ENCODE measurements at regions not wholly inside any gene's neighbourhood (a gene's known extent, or its start where the extent isn't known, plus 50 kb on each side); places are given as distances from the start of the nearest gene placed in this dataset.

GRCh38 chr5:103428411-103428871 is 134.1 kb downstream of the NUDT12 start:
- TF ChIP-seq SP1 (IDR thresholded peaks at IDR 0.05) (no peak), L3MBTL2 (conservative IDR thresholded peaks at IDR 0.05) (no peak), ELF4 (IDR thresholded peaks at IDR 0.05) (no peak), BHLHE40 (IDR thresholded peaks at IDR 0.05; ENCODE audit: borderline replicate concordance) (no peak), CTBP1 (IDR thresholded peaks at IDR 0.05; ENCODE audit: borderline replicate concordance) (no peak), NFRKB (IDR thresholded peaks at IDR 0.05) (no peak), PKNOX1 (IDR thresholded peaks at IDR 0.05) (no peak), TARDBP (IDR thresholded peaks at IDR 0.05) (no peak), FOXM1 (IDR thresholded peaks at IDR 0.05; ENCODE audit: borderline replicate concordance) (no peak)
